H9 (cell line): ENCODE measurements at regions not wholly inside any gene's neighbourhood (a gene's known extent, or its start where the extent isn't known, plus 50 kb on each side); places are given as distances from the start of the nearest gene placed in this dataset.

Experiments
- DNase-seq: peaks from one replicate; pipeline ENCODE4 v3.0.0-alpha.2; 2017
- H2AFZ ChIP-seq: one replicate; pipeline ENCODE4 v1.6.1; 2013; ENCODE audit warnings: mild to moderate bottlenecking, low read length, control low read depth, moderate library complexity
- H2AK5ac ChIP-seq: 2 replicates; pipeline ENCODE4 v1.6.1; 2013; ENCODE audit warnings: low read length, control low read depth, mixed read lengths; ENCODE audit not compliant: insufficient read length
- H2BK120ac ChIP-seq: one replicate; pipeline ENCODE4 v1.6.1; 2013; ENCODE audit warnings: low read depth, mild to moderate bottlenecking, low read length, control low read depth, inconsistent platforms; ENCODE audit not compliant: poor library complexity, severe bottlenecking
- H2BK12ac ChIP-seq: 2 replicates; pipeline ENCODE4 v1.6.1; 2013; ENCODE audit warnings: low read length, control low read depth, mixed read lengths, low read depth; ENCODE audit not compliant: insufficient read length
- H2BK15ac ChIP-seq: 2 replicates; pipeline ENCODE4 v1.6.1; 2013; ENCODE audit warnings: low read depth, low read length, control low read depth
- H2BK20ac ChIP-seq: one replicate; pipeline ENCODE4 v1.6.1; 2013; ENCODE audit warnings: low read depth, mild to moderate bottlenecking, low read length, control low read depth, inconsistent platforms; ENCODE audit not compliant: poor library complexity, severe bottlenecking
- H2BK5ac ChIP-seq: 2 replicates; pipeline ENCODE4 v1.6.1; 2013; ENCODE audit warnings: low read length, control low read depth, mixed read lengths; ENCODE audit not compliant: insufficient read length
- H3K14ac ChIP-seq: 2 replicates; pipeline ENCODE4 v1.6.1; 2013; ENCODE audit warnings: low read length, control low read depth; ENCODE audit not compliant: insufficient read depth
- H3K18ac ChIP-seq: 2 replicates; pipeline ENCODE4 v1.6.1; 2013; ENCODE audit warnings: low read depth, mild to moderate bottlenecking, mixed read lengths, low read length, control low read depth; ENCODE audit not compliant: insufficient read length
- H3K23ac ChIP-seq: 2 replicates; pipeline ENCODE4 v1.6.1; 2013; ENCODE audit warnings: low read length, control low read depth, mixed read lengths, low read depth; ENCODE audit not compliant: insufficient read length
- H3K23me2 ChIP-seq: 2 replicates; pipeline ENCODE4 v1.6.1; 2013; ENCODE audit warnings: low read depth, mild to moderate bottlenecking, mixed read lengths, low read length, control low read depth; ENCODE audit not compliant: insufficient read length, poor library complexity, severe bottlenecking
- H3K27ac ChIP-seq: 2 replicates; pipeline ENCODE4 v1.5.1; 2013; ENCODE audit warnings: low read length, control low read depth, mixed read lengths, low read depth; ENCODE audit not compliant: insufficient read length
- H3K27me3 ChIP-seq: 2 replicates; pipeline ENCODE4 v1.6.1; 2013; ENCODE audit warnings: low read length, control low read depth, inconsistent platforms; ENCODE audit not compliant: insufficient read depth
- H3K4ac ChIP-seq: 2 replicates; pipeline ENCODE4 v1.6.1; 2013; ENCODE audit warnings: low read depth, mild to moderate bottlenecking, control low read depth, inconsistent platforms, low read length, moderate library complexity
- H3K4me1 ChIP-seq: 2 replicates; pipeline ENCODE4 v1.6.1; 2013; ENCODE audit warnings: low read length, control low read depth, inconsistent platforms; ENCODE audit not compliant: insufficient read depth
- H3K4me2 ChIP-seq: 2 replicates; pipeline ENCODE4 v1.6.1; 2013; ENCODE audit warnings: low read length, control low read depth, mixed read lengths; ENCODE audit not compliant: insufficient read length, insufficient read depth
- H3K56ac ChIP-seq: 2 replicates; pipeline ENCODE4 v1.6.1; 2013; ENCODE audit warnings: low read depth, mild to moderate bottlenecking, mixed read lengths, low read length, control low read depth; ENCODE audit not compliant: insufficient read length
- H3K79me1 ChIP-seq: 2 replicates; pipeline ENCODE4 v1.6.1; 2013; ENCODE audit warnings: low read depth, mild to moderate bottlenecking, moderate library complexity, low read length, control low read depth, inconsistent platforms; ENCODE audit not compliant: insufficient read depth, poor library complexity, severe bottlenecking
- H3K79me2 ChIP-seq: 2 replicates; pipeline ENCODE4 v1.6.1; 2013; ENCODE audit warnings: low read length, control low read depth, inconsistent platforms; ENCODE audit not compliant: insufficient read depth
- H3K9ac ChIP-seq: 2 replicates; pipeline ENCODE4 v1.6.1; 2013; ENCODE audit warnings: low read length, control low read depth, mixed read lengths; ENCODE audit not compliant: insufficient read length; ENCODE audit errors: extremely low read depth
- H3K9me3 ChIP-seq: one replicate; pipeline ENCODE4 v1.6.1; 2013; ENCODE audit warnings: low read depth, low read length, inconsistent platforms; ENCODE audit not compliant: control insufficient read depth
- H3T11ph ChIP-seq: one replicate; pipeline ENCODE4 v1.6.1; 2013; ENCODE audit warnings: mild to moderate bottlenecking, low read length, control low read depth, inconsistent platforms
- H4K20me1 ChIP-seq: one replicate; pipeline ENCODE4 v1.6.1; 2013; ENCODE audit not compliant: control insufficient read depth, insufficient read length, insufficient read depth
- H4K5ac ChIP-seq: 2 replicates; pipeline ENCODE4 v1.6.1; 2013; ENCODE audit warnings: low read depth, mild to moderate bottlenecking, mixed read lengths, low read length, control low read depth; ENCODE audit not compliant: insufficient read length
- H4K8ac ChIP-seq: replicated peaks from 2 replicates; pipeline ENCODE4 v1.6.1; 2013; ENCODE audit warnings: low read length, control low read depth, mixed read lengths, low read depth; ENCODE audit not compliant: insufficient read length
- H4K91ac ChIP-seq: 2 replicates; pipeline ENCODE4 v1.6.1; 2013; ENCODE audit warnings: low read depth, mild to moderate bottlenecking, moderate library complexity, mixed read lengths, low read length, control low read depth; ENCODE audit not compliant: insufficient read length
- H3K27ac Mint-ChIP-seq, 3 experiments: 2 replicates in 2 of 3; 3 replicates in 1 of 3; pipeline ENCODE4 v1.8.0; 2020 to 2021; ENCODE audit warnings: mixed read lengths in 3 of 3, mild to moderate bottlenecking in 1 of 3, moderate library complexity in 1 of 3
- H3K27me3 Mint-ChIP-seq: 2 replicates; pipeline ENCODE4 v1.8.0; 2021; ENCODE audit warnings: low read depth, mild to moderate bottlenecking, moderate library complexity, mixed read lengths
- H3K36me3 Mint-ChIP-seq, 3 experiments: 2 replicates in 2 of 3; 3 replicates in 1 of 3; pipeline ENCODE4 v1.8.0; 2020 to 2021; ENCODE audit warnings: low read depth in 3 of 3, mixed read lengths in 3 of 3; ENCODE audit not compliant: insufficient read depth in 1 of 3
- H3K4me1 Mint-ChIP-seq, 2 experiments: 2 replicates each; pipeline ENCODE4 v1.8.0; 2020; ENCODE audit warnings: mixed read lengths in 2 of 2
- H3K4me3 Mint-ChIP-seq, 2 experiments: 2 replicates in 1 of 2; 3 replicates in 1 of 2; pipeline ENCODE4 v1.8.0; 2020 to 2021; ENCODE audit warnings: mild to moderate bottlenecking in 2 of 2, mixed read lengths in 2 of 2, moderate library complexity in 1 of 2
- H3K9me3 Mint-ChIP-seq, 2 experiments: 2 replicates in 1 of 2; 3 replicates in 1 of 2; pipeline ENCODE4 v1.8.0; 2020; ENCODE audit warnings: mild to moderate bottlenecking in 2 of 2, mixed read lengths in 2 of 2, moderate library complexity in 1 of 2
- CTCF ChIP-seq: fragments of 200-600 bp; sonication (generic); conservative IDR thresholded peaks from 3 replicates; pipeline ENCODE4 v1.8.0; 2021; ENCODE audit warnings: antibody characterized with exemption, mild to moderate bottlenecking
- WGBS: extraction: QIAGEN DNeasy Blood & Tissue Kit; methylation state at CpG from one replicate; pipeline ENCODE4 v1.1.7; 2013; ENCODE audit warnings: missing lambda C conversion rate, low lambda C conversion rate, mixed read lengths; ENCODE audit not compliant: insufficient read length; ENCODE audit errors: extremely low coverage; 5-methylcytosine and 5-hydroxymethylcytosine counted together

GRCh38 chr9:90105773-90106172 lies 501.0 kb downstream of the GADD45G start:
- H4K20me1 ChIP-seq = no peaks in the 10 kb centered on the region
- H3K9me3 ChIP-seq = no peaks in the 10 kb centered on the region
- no peak overlapping the region for H2AFZ ChIP-seq
- no peaks in the 10 kb centered on the region for H3K79me1 ChIP-seq
- Mint-ChIP-seq H3K9me3 (peaks cover 8 to 9% of the 10 kb centered on the region in 2 experiments; a peak in 3 of 5 replicates), H3K36me3 (no peaks in the 10 kb centered on the region; a peak in 1 of 7 replicates), H3K4me3 (no peak overlapping the region), H3K27ac (no peak overlapping the region), H3K4me1 (peaks cover 2 to 3% of the 10 kb centered on the region in 2 experiments; a peak in 2 of 4 replicates), H3K27me3 (no peaks in the 10 kb centered on the region; the same call in none of the 2 replicates)
- H2BK15ac ChIP-seq = no peak overlapping the region
- no peak for TF ChIP-seq CTCF
- H4K5ac ChIP-seq = no peak overlapping the region
- H3K79me2 ChIP-seq = no peaks in the 10 kb centered on the region
- H3K4me1 ChIP-seq = no peaks in the 10 kb centered on the region
- WGBS = no CpG with 5 or more reads among the region's 1 CpG
- H2AK5ac ChIP-seq = no peak overlapping the region
- H3T11ph ChIP-seq = no peak overlapping the region
- no peak overlapping the region for H2BK12ac ChIP-seq
- no peak overlapping the region for H4K8ac ChIP-seq
- no peak overlapping the region for H3K14ac ChIP-seq
- H3K27me3 ChIP-seq = no peaks in the 10 kb centered on the region
- no peak overlapping the region for H3K4me2 ChIP-seq
- H3K18ac ChIP-seq = no peak overlapping the region
- H4K91ac ChIP-seq = no peak overlapping the region
- H3K23ac ChIP-seq = no peak overlapping the region
- H3K4ac ChIP-seq = no peak overlapping the region
- DNase-seq = no peak
- H3K23me2 ChIP-seq = no peaks in the 10 kb centered on the region
- H2BK120ac ChIP-seq = no peak overlapping the region
- H2BK20ac ChIP-seq = no peak overlapping the region
- H2BK5ac ChIP-seq = no peak overlapping the region
- H3K56ac ChIP-seq = no peak overlapping the region
- H3K9ac ChIP-seq = no peak overlapping the region
- no peak overlapping the region for H3K27ac ChIP-seq
